T-helper 2 cell treated with Interferon-gamma antibody and Interleukin-4, amounts not matched to agents 5 μg/mL and 100 μg/mL, for 36 hours (primary cell): ENCODE measurements at regions not wholly inside any gene's neighbourhood (a gene's known extent, or its start where the extent isn't known, plus 50 kb on each side); places are given as distances from the start of the nearest gene placed in this dataset.

Experiments used
- DNase-seq: peaks from one replicate; pipeline ENCODE4 v3.0.0; 2021; ENCODE audit warnings: low spot score
- H3K27ac Mint-ChIP-seq: one replicate; pipeline ENCODE4 v1.8.0; 2021; ENCODE audit warnings: mild to moderate bottlenecking, mixed read lengths
- H3K27me3 Mint-ChIP-seq: one replicate; pipeline ENCODE4 v1.8.0; 2021; ENCODE audit warnings: low read depth, mixed read lengths
- H3K36me3 Mint-ChIP-seq: one replicate; pipeline ENCODE4 v1.8.0; 2021; ENCODE audit warnings: low read depth, mixed read lengths
- H3K4me1 Mint-ChIP-seq: one replicate; pipeline ENCODE4 v1.8.0; 2021; ENCODE audit warnings: low read depth, mixed read lengths
- H3K4me3 Mint-ChIP-seq: one replicate; pipeline ENCODE4 v1.8.0; 2022; ENCODE audit warnings: mild to moderate bottlenecking, moderate library complexity, mixed read lengths
- H3K9me3 Mint-ChIP-seq: one replicate; pipeline ENCODE4 v1.8.0; 2021; ENCODE audit warnings: mixed read lengths

DNA sequence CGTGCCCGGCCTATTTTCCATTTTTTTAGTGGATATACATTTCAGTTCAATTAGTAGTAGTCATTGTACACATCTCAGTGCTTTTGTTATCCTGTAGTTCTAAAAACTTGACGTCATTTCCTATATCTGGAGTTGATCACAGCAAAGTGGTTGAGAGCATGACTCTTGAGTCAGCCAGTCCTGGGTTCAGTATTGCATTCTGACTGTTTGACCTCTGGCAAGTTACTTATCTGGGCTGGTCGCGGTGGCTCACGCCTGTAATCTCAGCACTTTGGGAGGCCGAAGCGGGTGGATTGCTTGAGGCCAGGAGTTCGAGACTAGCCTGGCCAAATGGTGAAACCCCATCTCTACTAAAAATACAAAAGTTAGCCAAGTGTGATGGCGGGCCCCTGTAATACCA lies 50.4 kb upstream of the PPM1B start:
- peaks cover 2% of the 10 kb centered on the region for H3K27me3 Mint-ChIP-seq
- no peak overlapping the region for H3K4me3 Mint-ChIP-seq
- peak overlapping the region; percentile 31 for H3K27ac Mint-ChIP-seq
- peaks cover 20% of the 10 kb centered on the region for H3K4me1 Mint-ChIP-seq
- no peaks in the 10 kb centered on the region for H3K9me3 Mint-ChIP-seq
- peak; percentile 67 for DNase-seq
- no peaks in the 10 kb centered on the region for H3K36me3 Mint-ChIP-seq
